ENCODE measurements at regions not wholly inside any gene's neighbourhood (a gene's known extent, or its start where the extent isn't known, plus 50 kb on each side); places are given as distances from the start of the nearest gene placed in this dataset.

DNA sequence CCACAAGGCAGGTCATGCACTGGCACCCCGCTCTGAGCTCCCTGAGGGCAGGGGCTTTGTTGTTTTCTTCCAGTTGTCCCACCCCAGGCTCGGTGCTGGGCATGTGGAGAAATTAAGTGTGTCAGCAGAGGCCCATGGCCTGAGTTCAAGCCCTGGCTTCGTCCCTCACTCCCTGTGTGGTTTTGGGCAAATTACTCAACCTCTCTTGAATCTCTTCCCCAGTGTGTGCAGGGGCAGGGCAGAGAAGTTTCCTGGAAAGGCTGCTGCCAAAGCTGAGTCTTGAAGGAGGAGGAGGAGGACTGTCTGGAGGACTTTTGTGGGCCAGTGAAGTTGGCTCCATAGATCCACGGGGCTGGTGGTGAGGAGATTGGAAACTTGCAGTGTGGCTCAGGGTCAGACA is 138.1 kb upstream of the E2F8 start:
- DNase-seq (ENCODE audit: low read depth, low spot score), result no peak
- no peak overlapping the region for H3K27ac ChIP-seq (ENCODE audit: low read length)
- no peaks in the 10 kb centered on the region for H3K27me3 ChIP-seq (ENCODE audit: control insufficient read depth, insufficient read depth, low read length)
- no CpG with 5 or more reads among the region's 4 CpGs for WGBS (ENCODE audit: insufficient coverage, insufficient read length)
- H3K9me3 ChIP-seq (ENCODE audit: control insufficient read depth, insufficient read depth, low read length), result no peaks in the 10 kb centered on the region
- no peak overlapping the region for H3K4me3 ChIP-seq (ENCODE audit: low read length)
- H3K4me1 ChIP-seq (ENCODE audit: control insufficient read depth, insufficient read depth, low read length), result no peaks in the 10 kb centered on the region
- H3K36me3 ChIP-seq (ENCODE audit: control insufficient read depth, insufficient read depth, low read length), result no peaks in the 10 kb centered on the region

DNA sequence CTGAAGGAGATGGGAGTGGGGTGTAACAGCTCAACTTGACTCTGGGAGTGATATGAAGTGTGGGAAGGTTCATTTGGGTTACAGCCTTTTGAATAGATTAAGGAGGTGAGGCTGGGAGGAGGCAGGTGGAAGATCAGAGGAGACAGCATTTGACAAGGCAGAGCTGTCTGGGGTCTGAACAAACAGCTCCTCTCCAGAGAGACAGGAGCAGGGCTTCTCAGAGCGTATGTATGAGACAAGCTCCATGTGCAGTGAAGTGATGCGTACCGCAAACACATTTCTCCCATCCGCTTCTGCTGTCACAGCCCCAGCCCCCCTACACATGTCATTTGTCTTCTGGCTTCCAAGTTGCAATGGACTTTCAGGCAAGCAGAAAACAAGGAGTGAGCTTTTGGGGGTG is 137.1 kb upstream of the E2F8 start:
- no CpG with 5 or more reads among the region's 4 CpGs for WGBS (ENCODE audit: insufficient coverage, insufficient read length)
- H3K4me3 ChIP-seq (ENCODE audit: low read length), result no peak overlapping the region
- no peak for DNase-seq (ENCODE audit: low read depth, low spot score)
- no peak overlapping the region for H3K27ac ChIP-seq (ENCODE audit: low read length)
- H3K9me3 ChIP-seq (ENCODE audit: control insufficient read depth, insufficient read depth, low read length), result no peaks in the 10 kb centered on the region
- H3K36me3 ChIP-seq (ENCODE audit: control insufficient read depth, insufficient read depth, low read length), result no peaks in the 10 kb centered on the region
- no peaks in the 10 kb centered on the region for H3K4me1 ChIP-seq (ENCODE audit: control insufficient read depth, insufficient read depth, low read length)
- no peaks in the 10 kb centered on the region for H3K27me3 ChIP-seq (ENCODE audit: control insufficient read depth, insufficient read depth, low read length)

DNA sequence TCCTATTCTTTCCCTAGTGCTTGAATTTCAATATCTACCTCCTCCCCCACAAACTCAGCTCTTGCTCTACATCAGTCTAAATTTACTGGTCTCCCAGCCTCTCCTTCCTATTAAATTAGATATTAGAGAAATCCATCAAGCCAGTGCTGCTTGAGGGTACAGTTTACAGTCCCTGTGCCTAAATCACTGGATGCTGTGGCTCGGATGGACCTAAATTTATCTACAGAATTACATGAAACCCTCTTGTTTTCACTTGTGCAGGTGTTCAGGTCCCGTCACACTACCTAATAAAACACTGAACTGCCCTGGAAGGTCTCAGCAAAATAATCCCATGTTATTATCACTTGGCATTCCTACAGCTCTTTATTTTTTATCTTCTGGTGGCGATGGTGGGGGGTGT is 134.7 kb upstream of the E2F8 start:
- Histone ChIP-seq H3K4me1 (ENCODE audit: control insufficient read depth, insufficient read depth, low read length) (no peaks in the 10 kb centered on the region), H3K36me3 (ENCODE audit: control insufficient read depth, insufficient read depth, low read length) (no peaks in the 10 kb centered on the region), H3K27me3 (ENCODE audit: control insufficient read depth, insufficient read depth, low read length) (no peaks in the 10 kb centered on the region), H3K4me3 (ENCODE audit: low read length) (no peak overlapping the region), H3K9me3 (ENCODE audit: control insufficient read depth, insufficient read depth, low read length) (no peaks in the 10 kb centered on the region), H3K27ac (ENCODE audit: low read length) (no peak overlapping the region)
- WGBS (ENCODE audit: insufficient coverage, insufficient read length), result no CpG with 5 or more reads among the region's 3 CpGs
- no peak for DNase-seq (ENCODE audit: low read depth, low spot score)

DNA sequence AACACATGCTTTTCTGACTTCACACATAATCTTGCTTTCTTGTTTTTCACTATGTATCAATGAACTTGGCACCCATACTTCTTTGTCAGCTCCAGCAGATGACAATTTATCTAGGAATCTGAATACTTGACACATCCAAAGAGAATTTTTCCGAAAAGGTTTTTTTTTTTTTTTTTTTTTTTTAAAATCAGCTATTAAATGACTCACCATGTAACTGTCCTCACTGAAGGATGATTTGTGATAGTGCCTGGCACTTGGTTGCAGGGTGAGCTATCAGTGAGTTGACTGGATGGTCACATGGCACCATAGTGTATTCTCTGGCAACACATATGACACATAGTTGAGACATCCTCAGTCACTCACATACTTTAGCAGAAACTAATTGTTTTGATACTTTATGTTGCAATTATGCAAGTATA is 133.4 kb upstream of the E2F8 start:
- Histone ChIP-seq H3K36me3 (ENCODE audit: control insufficient read depth, insufficient read depth, low read length) (no peaks in the 10 kb centered on the region), H3K4me3 (ENCODE audit: low read length) (no peak overlapping the region), H3K9me3 (ENCODE audit: control insufficient read depth, insufficient read depth, low read length) (no peaks in the 10 kb centered on the region), H3K4me1 (ENCODE audit: control insufficient read depth, insufficient read depth, low read length) (no peaks in the 10 kb centered on the region), H3K27ac (ENCODE audit: low read length) (no peak overlapping the region), H3K27me3 (ENCODE audit: control insufficient read depth, insufficient read depth, low read length) (no peaks in the 10 kb centered on the region)
- no CpG with 5 or more reads among the region's 1 CpG for whole genome bisulfite sequencing (ENCODE audit: insufficient coverage, insufficient read length)
- no peak for DNase-seq (ENCODE audit: low read depth, low spot score)

DNA sequence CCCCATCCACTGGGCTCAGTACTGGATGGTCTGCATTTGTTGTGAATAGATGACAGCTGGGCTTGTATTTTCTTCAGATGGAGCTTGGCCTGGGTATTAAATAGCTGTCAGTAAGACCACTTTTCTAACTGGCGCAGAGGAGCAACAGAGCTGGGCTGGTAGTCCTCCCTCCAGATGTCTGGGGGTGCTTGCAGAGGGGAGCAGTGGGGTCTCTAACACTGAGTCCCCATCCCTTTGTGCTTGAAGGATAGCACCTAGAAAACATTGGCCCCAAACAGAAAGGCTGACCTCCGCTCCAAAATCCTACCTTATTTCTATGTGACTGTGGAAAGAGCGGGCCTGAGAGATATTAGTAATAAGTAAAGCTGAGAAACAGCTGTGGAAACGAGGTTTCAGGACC is 131.6 kb upstream of the E2F8 start:
- no CpG with 5 or more reads among the region's 4 CpGs for WGBS (ENCODE audit: insufficient coverage, insufficient read length)
- no peak overlapping the region for H3K27ac ChIP-seq (ENCODE audit: low read length)
- DNase-seq (ENCODE audit: low read depth, low spot score), result no peak
- no peaks in the 10 kb centered on the region for H3K4me1 ChIP-seq (ENCODE audit: control insufficient read depth, insufficient read depth, low read length)
- no peaks in the 10 kb centered on the region for H3K36me3 ChIP-seq (ENCODE audit: control insufficient read depth, insufficient read depth, low read length)
- no peaks in the 10 kb centered on the region for H3K9me3 ChIP-seq (ENCODE audit: control insufficient read depth, insufficient read depth, low read length)
- no peaks in the 10 kb centered on the region for H3K27me3 ChIP-seq (ENCODE audit: control insufficient read depth, insufficient read depth, low read length)
- no peak overlapping the region for H3K4me3 ChIP-seq (ENCODE audit: low read length)

DNA sequence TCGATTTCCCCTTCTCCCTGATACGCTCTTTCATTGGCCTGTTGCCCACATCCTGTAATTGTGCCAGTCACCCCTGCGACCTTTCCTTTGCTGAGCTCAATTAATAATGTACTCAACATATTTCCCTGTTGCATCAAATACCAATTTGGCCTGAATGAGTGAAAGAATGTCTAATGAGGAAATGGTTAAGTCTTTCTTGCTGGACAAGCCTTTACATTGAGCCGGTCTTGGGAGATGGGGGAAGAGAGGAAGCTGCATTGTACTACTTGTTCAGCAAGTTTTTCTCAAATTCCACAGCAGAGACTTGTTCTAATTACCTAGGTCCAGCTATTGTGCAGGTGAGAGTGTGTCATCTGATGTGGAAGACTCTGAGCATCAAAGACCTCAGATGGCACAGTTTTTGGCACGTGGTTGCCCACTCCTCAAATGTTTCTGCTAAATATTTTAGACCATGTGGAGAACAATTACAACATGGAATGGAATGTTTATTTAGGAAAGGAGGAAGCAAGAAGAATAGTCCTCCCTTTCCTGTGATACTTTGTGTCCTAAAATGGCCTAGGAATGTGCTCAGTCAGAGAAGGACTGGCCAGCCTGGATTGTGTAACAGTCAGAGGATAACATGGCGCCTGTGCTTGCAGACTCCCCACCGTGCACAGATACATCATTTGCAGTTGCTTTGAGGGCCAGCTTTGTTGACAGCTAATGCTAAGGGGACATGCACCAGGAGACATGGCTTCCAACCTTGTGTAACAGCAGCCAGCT is 129.5 kb upstream of the E2F8 start:
- no peaks in the 10 kb centered on the region for H3K9me3 ChIP-seq (ENCODE audit: control insufficient read depth, insufficient read depth, low read length)
- WGBS (ENCODE audit: insufficient coverage, insufficient read length), result no CpG with 5 or more reads among the region's 7 CpGs
- H3K4me3 ChIP-seq (ENCODE audit: low read length), result no peak overlapping the region
- no peaks in the 10 kb centered on the region for H3K27me3 ChIP-seq (ENCODE audit: control insufficient read depth, insufficient read depth, low read length)
- no peaks in the 10 kb centered on the region for H3K36me3 ChIP-seq (ENCODE audit: control insufficient read depth, insufficient read depth, low read length)
- H3K4me1 ChIP-seq (ENCODE audit: control insufficient read depth, insufficient read depth, low read length), result no peaks in the 10 kb centered on the region
- no peak overlapping the region for H3K27ac ChIP-seq (ENCODE audit: low read length)
- DNase-seq (ENCODE audit: low read depth, low spot score), result no peak

DNA sequence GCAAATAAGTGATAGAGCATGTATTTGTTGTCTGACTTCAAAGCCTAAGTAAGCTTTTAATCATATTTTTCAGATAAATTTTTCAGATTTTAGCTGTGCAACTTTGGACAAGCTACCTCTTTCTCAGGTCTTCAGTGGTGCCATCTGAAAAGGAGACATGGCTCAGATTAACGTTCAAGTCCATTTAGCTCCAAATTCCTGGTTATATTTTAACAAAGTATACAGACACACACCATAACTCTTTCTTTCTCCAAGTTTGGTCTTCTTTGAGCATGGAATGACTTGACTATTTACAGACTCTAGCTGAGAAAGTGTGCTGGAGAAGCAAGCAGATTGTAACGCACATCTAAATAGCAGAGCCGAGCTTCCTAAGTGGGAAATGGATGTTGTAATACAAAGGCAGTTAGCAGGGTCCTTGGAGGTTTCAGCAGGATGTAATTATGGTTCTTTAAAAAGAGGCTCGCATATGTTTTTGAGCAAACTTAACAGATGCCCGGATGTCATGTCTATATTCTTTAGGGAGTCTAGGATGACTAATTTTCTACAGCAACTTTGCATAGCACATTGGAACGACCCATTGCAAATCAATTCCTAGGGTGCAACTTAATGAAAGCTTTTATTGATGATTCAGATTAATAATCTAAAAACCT is 128.1 kb upstream of the E2F8 start:
- no peak for DNase-seq (ENCODE audit: low read depth, low spot score)
- no peaks in the 10 kb centered on the region for H3K36me3 ChIP-seq (ENCODE audit: control insufficient read depth, insufficient read depth, low read length)
- no CpG with 5 or more reads among the region's 6 CpGs for WGBS (ENCODE audit: insufficient coverage, insufficient read length)
- H3K4me1 ChIP-seq (ENCODE audit: control insufficient read depth, insufficient read depth, low read length), result no peaks in the 10 kb centered on the region
- no peaks in the 10 kb centered on the region for H3K27me3 ChIP-seq (ENCODE audit: control insufficient read depth, insufficient read depth, low read length)
- H3K4me3 ChIP-seq (ENCODE audit: low read length), result no peak overlapping the region
- H3K27ac ChIP-seq (ENCODE audit: low read length), result no peak overlapping the region
- H3K9me3 ChIP-seq (ENCODE audit: control insufficient read depth, insufficient read depth, low read length), result no peaks in the 10 kb centered on the region

DNA sequence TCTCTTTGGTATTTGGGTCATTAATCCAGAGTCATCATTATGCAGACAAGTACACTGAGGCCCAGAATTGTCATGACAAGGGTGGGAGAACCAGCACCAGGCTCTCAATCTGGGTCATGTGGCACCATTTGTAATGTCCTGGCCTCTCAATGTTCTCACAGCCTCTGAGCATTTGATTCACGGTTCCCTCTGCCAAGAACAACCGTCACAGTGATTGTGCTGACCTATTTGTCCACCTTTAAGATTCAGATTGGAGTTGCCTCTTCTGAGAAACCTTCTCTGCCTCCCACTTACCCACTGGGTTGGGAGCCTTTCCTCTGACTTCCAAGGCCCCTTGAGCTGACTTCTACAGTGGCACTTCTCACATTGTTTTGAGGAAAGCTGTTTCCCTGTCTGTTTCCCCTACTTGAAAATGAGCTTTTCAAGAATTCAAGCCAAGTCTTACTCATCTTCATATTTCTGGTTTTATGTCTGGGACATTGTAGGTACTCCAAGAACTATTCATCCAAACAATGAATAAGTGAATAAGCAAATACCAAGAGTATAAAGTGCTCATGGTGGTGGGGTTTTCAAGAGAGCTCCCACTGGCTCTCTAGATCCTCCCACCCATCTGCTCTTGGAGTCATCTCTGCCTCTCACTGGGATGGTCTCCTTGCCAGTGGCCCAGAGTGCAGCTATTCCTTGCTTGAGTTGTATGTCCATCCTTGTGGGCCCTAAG is 126.4 kb upstream of the E2F8 start:
- no peaks in the 10 kb centered on the region for H3K36me3 ChIP-seq (ENCODE audit: control insufficient read depth, insufficient read depth, low read length)
- H3K4me3 ChIP-seq (ENCODE audit: low read length), result no peak overlapping the region
- no CpG with 5 or more reads among the region's 2 CpGs for WGBS (ENCODE audit: insufficient coverage, insufficient read length)
- no peaks in the 10 kb centered on the region for H3K9me3 ChIP-seq (ENCODE audit: control insufficient read depth, insufficient read depth, low read length)
- no peak overlapping the region for H3K27ac ChIP-seq (ENCODE audit: low read length)
- no peak for DNase-seq (ENCODE audit: low read depth, low spot score)
- no peaks in the 10 kb centered on the region for H3K27me3 ChIP-seq (ENCODE audit: control insufficient read depth, insufficient read depth, low read length)
- no peaks in the 10 kb centered on the region for H3K4me1 ChIP-seq (ENCODE audit: control insufficient read depth, insufficient read depth, low read length)

DNA sequence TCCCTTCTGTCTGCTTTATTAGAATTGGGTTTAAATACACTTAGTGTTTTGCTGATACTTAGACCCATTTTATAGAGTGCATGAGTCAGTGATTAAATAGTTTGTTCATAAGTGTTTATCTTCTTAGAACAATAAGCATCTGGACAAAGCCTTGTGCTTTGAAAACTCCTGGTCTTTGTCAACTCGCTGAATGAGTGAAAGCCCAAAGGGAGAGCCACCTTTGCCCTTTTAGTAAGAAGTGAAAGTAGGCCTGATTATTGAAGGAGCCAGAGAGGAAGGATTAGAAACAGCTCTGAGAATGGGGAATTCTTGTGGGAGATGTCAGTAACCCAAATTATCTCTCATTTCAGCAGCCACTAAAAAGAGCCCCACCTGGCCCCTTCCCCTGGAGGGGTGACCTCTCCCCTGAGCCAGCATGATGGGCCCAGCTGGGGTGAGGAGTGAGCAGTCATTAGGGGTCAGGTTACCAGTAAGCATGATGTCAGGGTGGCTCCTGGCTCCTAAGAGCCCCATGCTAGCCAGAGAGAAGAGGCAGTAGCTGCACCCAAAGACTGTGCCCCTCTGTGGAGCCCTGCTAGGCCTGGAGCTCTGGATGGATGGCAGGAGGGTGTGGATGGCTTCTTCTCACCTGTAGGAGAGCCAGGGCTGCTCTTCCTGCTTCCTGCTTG is 125.1 kb upstream of the E2F8 start:
- H3K27ac ChIP-seq (ENCODE audit: low read length), result no peak overlapping the region

DNA sequence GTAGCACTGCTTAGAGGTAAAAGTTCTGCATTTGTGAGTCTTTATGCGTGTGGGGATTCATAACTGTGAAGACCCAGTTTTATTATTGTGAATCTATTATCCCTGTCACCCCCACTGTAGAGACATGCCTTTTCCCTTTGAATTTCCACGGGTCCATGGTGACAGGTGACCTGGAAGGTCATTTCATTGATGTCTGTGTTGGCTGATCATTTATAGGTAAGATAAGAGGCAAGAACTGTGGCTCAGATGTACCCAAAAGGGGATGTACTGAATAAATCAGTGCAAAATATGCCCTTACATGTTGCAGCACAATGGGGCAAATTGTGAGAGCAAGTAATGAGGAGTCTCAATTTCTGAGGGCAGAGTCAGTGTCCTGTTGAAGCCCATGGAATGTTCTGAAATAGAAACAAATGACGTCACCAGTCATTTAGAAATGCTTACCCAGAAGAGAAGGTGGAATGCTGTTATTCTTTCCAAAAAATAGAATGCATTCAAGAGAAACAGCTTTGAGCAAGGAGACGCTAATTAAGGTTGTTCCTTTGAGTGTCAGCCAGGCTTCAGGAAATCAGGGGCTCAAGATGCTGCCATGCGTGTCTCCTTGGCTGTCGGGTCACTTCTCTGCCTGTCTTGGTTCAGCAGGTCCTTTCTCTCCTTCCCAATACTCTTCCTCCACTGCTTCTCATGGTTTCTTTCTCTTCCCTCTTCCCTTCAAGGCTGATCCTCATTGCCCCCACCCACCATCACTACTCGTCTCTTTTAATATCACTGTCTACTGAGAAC is 118.7 kb upstream of the E2F8 start:
- no peaks in the 10 kb centered on the region for H3K4me1 ChIP-seq (ENCODE audit: control insufficient read depth, insufficient read depth, low read length)
- no peaks in the 10 kb centered on the region for H3K9me3 ChIP-seq (ENCODE audit: control insufficient read depth, insufficient read depth, low read length)
- H3K27ac ChIP-seq (ENCODE audit: low read length), result no peak overlapping the region
- H3K27me3 ChIP-seq (ENCODE audit: control insufficient read depth, insufficient read depth, low read length), result no peaks in the 10 kb centered on the region
- no CpG with 5 or more reads among the region's 7 CpGs for WGBS (ENCODE audit: insufficient coverage, insufficient read length)
- no peak overlapping the region for H3K4me3 ChIP-seq (ENCODE audit: low read length)
- no peak for DNase-seq (ENCODE audit: low read depth, low spot score)
- no peaks in the 10 kb centered on the region for H3K36me3 ChIP-seq (ENCODE audit: control insufficient read depth, insufficient read depth, low read length)

More for the DNA sequence above, 125.1 kb upstream of the E2F8 start:
- Histone ChIP-seq H3K9me3 (ENCODE audit: control insufficient read depth, insufficient read depth, low read length) (no peaks in the 10 kb centered on the region), H3K27me3 (ENCODE audit: control insufficient read depth, insufficient read depth, low read length) (no peaks in the 10 kb centered on the region), H3K4me1 (ENCODE audit: control insufficient read depth, insufficient read depth, low read length) (no peaks in the 10 kb centered on the region), H3K36me3 (ENCODE audit: control insufficient read depth, insufficient read depth, low read length) (no peaks in the 10 kb centered on the region), H3K4me3 (ENCODE audit: low read length) (no peak overlapping the region)
- no CpG with 5 or more reads among the region's 1 CpG for WGBS (ENCODE audit: insufficient coverage, insufficient read length)
- no peak for DNase-seq (ENCODE audit: low read depth, low spot score)

All from iPS DF 6.9 (cell line).